DOHH2 (cell line): ENCODE measurements at regions not wholly inside any gene's neighbourhood (a gene's known extent, or its start where the extent isn't known, plus 50 kb on each side); places are given as distances from the start of the nearest gene placed in this dataset.
"Not testable (repeated sequence)": the region's sequence is repeated elsewhere in the genome, so short reads cannot be mapped to it uniquely, and the experiment has no call there.

Source experiments
- H3F3A ChIP-seq: fragments of 200-600 bp; sonication (generic), shearing (Covaris generic); 2 replicates; pipeline ENCODE4 v1.6.0; 2016; ENCODE audit warnings: antibody characterized with exemption, mild to moderate bottlenecking; ENCODE audit not compliant: control insufficient read depth, insufficient read depth
- H3K27ac ChIP-seq: fragments of 200-600 bp; sonication (generic); 2 replicates; pipeline ENCODE4 v1.5.1; 2014; ENCODE audit warnings: low read depth, mild to moderate bottlenecking, low read length, moderate library complexity
- H3K27me3 ChIP-seq: fragments of 200-600 bp; sonication (generic); 2 replicates; pipeline ENCODE4 v1.6.1; 2014; ENCODE audit warnings: mild to moderate bottlenecking, low read length, mixed read lengths; ENCODE audit not compliant: control insufficient read depth
- H3K36me3 ChIP-seq: fragments of 200-600 bp; sonication (generic); 2 replicates; pipeline ENCODE4 v1.6.1; 2014; ENCODE audit warnings: mild to moderate bottlenecking, low read length, moderate library complexity, mixed read lengths; ENCODE audit not compliant: control insufficient read depth
- H3K4me1 ChIP-seq: fragments of 200-600 bp; sonication (generic); 2 replicates; pipeline ENCODE4 v1.6.1; 2014; ENCODE audit warnings: mild to moderate bottlenecking, low read length, mixed read lengths; ENCODE audit not compliant: control insufficient read depth
- H3K4me2 ChIP-seq: fragments of 200-600 bp; sonication (generic); 2 replicates; pipeline ENCODE4 v1.6.0; 2014; ENCODE audit warnings: mild to moderate bottlenecking, low read length, moderate library complexity
- H3K4me3 ChIP-seq: fragments of 200-600 bp; sonication (generic); 2 replicates; pipeline ENCODE4 v1.5.1; 2014; ENCODE audit warnings: mild to moderate bottlenecking, low read length, mixed read lengths
- H3K79me2 ChIP-seq: fragments of 200-600 bp; sonication (generic); 2 replicates; pipeline ENCODE4 v1.6.1; 2014; ENCODE audit warnings: mild to moderate bottlenecking, low read length, mixed read lengths; ENCODE audit not compliant: control insufficient read depth
- H3K9me2 ChIP-seq: fragments of 200-600 bp; sonication (generic); replicated peaks from 2 replicates; pipeline ENCODE4 v1.6.1; 2014; ENCODE audit warnings: mild to moderate bottlenecking, low read length, mixed read lengths; ENCODE audit not compliant: control insufficient read depth
- H3K9me3 ChIP-seq: fragments of 200-600 bp; sonication (generic); 2 replicates; pipeline ENCODE4 v1.6.1; 2014; ENCODE audit warnings: antibody characterized with exemption, low read length, mixed read lengths; ENCODE audit not compliant: control insufficient read depth, insufficient read depth
- H4K20me1 ChIP-seq: fragments of 200-600 bp; sonication (generic); 2 replicates; pipeline ENCODE4 v1.6.0; 2014; ENCODE audit warnings: low read depth, mild to moderate bottlenecking, antibody characterized with exemption, low read length, moderate library complexity; ENCODE audit not compliant: control insufficient read depth, insufficient read depth
- EZH2phosphoT487 ChIP-seq: fragments of 200-600 bp; sonication (generic); IDR thresholded peaks from 2 replicates; pipeline ENCODE4 v1.6.1; 2017; ENCODE audit warnings: borderline replicate concordance, mild to moderate bottlenecking, antibody characterized with exemption, low read length, moderate library complexity, mixed read lengths
- TF ChIP-seq, protein P1 (sequence below): fragments of 200-600 bp; sonication (generic); IDR thresholded peaks from one replicate; pipeline ENCODE4 v1.5.1; 2014; ENCODE audit warnings: antibody characterized with exemption, mild to moderate bottlenecking, low read depth, low read length; ENCODE audit not compliant: poor library complexity, severe bottlenecking

DNA sequence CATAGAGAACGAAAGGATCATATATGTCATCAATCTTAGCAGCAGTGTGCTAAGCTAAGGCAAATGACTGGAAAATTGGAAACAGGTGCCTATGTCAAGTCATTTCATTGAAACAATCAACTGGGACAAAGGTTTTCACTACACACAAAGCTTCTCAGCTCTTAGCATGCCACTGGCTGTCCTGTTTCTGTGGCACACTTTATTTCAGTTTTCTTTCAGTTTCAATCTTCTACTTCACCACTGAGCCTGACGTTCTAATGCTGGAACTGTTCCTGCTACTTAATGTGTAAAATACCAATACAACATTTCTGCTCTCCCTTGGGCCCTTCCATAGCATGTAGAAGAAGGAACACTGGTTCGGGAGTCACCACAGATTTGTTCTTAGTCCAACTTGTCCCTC, 378.3 kb upstream of the FMR1 start:
- Histone ChIP-seq H3F3A (no peaks in the 10 kb centered on the region), H3K27me3 (no peaks in the 10 kb centered on the region), H3K4me2 (no peak overlapping the region), H3K9me2 (no peaks in the 10 kb centered on the region), H3K36me3 (no peaks in the 10 kb centered on the region), H4K20me1 (no peaks in the 10 kb centered on the region), H3K4me3 (no peak overlapping the region), H3K79me2 (no peaks in the 10 kb centered on the region), H3K4me1 (no peaks in the 10 kb centered on the region), H3K27ac (no peak overlapping the region), H3K9me3 (no peaks in the 10 kb centered on the region)
- no peak for TF ChIP-seq EZH2phosphoT487
- TF ChIP-seq, protein P1, sequence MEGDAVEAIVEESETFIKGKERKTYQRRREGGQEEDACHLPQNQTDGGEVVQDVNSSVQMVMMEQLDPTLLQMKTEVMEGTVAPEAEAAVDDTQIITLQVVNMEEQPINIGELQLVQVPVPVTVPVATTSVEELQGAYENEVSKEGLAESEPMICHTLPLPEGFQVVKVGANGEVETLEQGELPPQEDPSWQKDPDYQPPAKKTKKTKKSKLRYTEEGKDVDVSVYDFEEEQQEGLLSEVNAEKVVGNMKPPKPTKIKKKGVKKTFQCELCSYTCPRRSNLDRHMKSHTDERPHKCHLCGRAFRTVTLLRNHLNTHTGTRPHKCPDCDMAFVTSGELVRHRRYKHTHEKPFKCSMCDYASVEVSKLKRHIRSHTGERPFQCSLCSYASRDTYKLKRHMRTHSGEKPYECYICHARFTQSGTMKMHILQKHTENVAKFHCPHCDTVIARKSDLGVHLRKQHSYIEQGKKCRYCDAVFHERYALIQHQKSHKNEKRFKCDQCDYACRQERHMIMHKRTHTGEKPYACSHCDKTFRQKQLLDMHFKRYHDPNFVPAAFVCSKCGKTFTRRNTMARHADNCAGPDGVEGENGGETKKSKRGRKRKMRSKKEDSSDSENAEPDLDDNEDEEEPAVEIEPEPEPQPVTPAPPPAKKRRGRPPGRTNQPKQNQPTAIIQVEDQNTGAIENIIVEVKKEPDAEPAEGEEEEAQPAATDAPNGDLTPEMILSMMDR, result no peak

DNA sequence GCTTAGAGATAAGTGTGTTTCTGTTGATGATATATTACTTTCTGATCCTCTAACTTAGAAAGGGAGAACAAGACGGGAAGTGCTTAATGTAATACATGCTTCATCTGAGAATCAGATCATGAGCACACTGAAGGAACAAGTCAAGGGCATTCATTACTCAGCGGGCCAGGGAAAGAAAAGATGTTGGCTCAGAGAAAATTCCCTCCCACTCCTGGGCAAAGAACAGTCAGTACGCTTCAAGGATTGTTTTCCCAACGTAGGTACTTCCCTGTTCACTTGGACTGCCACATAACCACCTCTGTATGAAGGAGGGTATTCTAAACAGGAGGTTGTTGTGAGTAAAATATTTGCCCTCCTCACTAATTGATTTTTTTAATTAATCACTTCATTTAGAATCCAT, 374.5 kb upstream of the FMR1 start:
- TF ChIP-seq, protein P1, result no peak
- TF ChIP-seq EZH2phosphoT487, result no peak
- Histone ChIP-seq H3K36me3 (no peaks in the 10 kb centered on the region), H3F3A (no peaks in the 10 kb centered on the region), H3K4me3 (no peak overlapping the region), H3K9me3 (no peaks in the 10 kb centered on the region), H3K9me2 (no peaks in the 10 kb centered on the region), H3K27ac (no peak overlapping the region), H3K79me2 (no peaks in the 10 kb centered on the region), H4K20me1 (no peaks in the 10 kb centered on the region), H3K4me2 (no peak overlapping the region), H3K4me1 (no peaks in the 10 kb centered on the region), H3K27me3 (no peaks in the 10 kb centered on the region)

DNA sequence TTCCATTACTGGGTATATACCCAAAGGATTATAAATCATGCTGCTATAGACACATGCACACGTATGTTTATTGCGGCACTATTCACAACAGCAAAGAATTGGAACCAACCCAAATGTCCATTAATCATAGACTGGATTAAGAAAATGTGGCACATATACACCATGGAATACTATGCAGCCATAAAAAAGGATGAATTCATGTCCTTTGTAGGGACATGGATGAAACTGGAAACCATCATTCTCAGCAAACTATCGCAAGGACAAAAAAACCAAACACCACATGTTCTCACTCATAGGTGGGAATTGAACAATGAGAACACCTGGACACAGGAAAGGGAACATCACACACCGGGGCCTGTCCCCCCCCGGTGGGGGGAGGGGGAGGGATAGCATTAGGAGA, 363.7 kb upstream of the FMR1 start:
- not testable (repeated sequence) for H3K9me3 ChIP-seq, H3K27me3 ChIP-seq, H3K4me2 ChIP-seq, H3K27ac ChIP-seq, H3K4me3 ChIP-seq, H3K79me2 ChIP-seq, H3F3A ChIP-seq, H3K4me1 ChIP-seq, H3K9me2 ChIP-seq, H3K36me3 ChIP-seq, H4K20me1 ChIP-seq

DNA sequence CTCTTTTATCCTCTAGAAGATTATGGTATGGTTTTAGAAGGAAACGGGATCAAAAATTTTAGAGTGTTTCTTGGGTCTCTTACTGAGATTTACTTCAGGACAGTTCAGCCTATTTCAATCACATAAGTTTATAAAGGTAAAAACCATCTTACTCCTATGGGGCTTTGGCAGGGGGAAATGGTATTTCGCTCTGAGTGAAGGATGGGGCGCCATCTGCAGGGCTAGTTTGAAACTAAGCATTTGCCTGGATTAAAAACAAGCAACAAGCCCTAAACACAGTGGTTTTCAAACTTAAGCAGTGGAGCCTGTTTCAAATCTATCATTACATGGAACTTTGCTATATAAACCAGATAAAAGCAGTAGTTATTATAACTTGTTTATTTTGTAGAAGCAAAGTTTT, 361.5 kb upstream of the FMR1 start:
- Histone ChIP-seq H3K4me2 (no peak overlapping the region), H3K36me3 (no peaks in the 10 kb centered on the region), H3F3A (no peaks in the 10 kb centered on the region), H3K27me3 (no peaks in the 10 kb centered on the region), H3K79me2 (no peaks in the 10 kb centered on the region), H4K20me1 (no peaks in the 10 kb centered on the region), H3K4me1 (no peaks in the 10 kb centered on the region), H3K27ac (no peak overlapping the region), H3K4me3 (no peak overlapping the region), H3K9me3 (no peaks in the 10 kb centered on the region), H3K9me2 (no peaks in the 10 kb centered on the region)
- TF ChIP-seq, protein P1, result peak; percentile 58
- no peak for TF ChIP-seq EZH2phosphoT487
